Common myeloid progenitor, CD34-positive (primary cell): ENCODE measurements at regions not wholly inside any gene's neighbourhood (a gene's known extent, or its start where the extent isn't known, plus 50 kb on each side); places are given as distances from the start of the nearest gene placed in this dataset.
"Not testable (repeated sequence)": the region's sequence is repeated elsewhere in the genome, so short reads cannot be mapped to it uniquely, and the experiment has no call there.

ENCODE experiments used
- CTCF ChIA-PET: fragments of 350-600 bp; sonication (Branson Sonifier 250); formaldehyde crosslinking; loops from one replicate; lab custom pipeline; 2021; ENCODE audit warnings: antibody characterized with exemption; lab: Charles Lee
- POLR2A ChIA-PET: fragments of 350-600 bp; sonication (Branson Sonifier 250); formaldehyde crosslinking; loops from one replicate; lab custom pipeline; 2021; ENCODE audit warnings: antibody characterized with exemption; lab: Charles Lee
- DNase-seq, 3 donors: peaks; one replicate each; pipeline versions ENCODE4 v3.0.0 to v3.0.0-alpha.2; 2013
- H3K27ac ChIP-seq, 2 experiments: 1 replicate in 1 of 2; 2 replicates in 1 of 2; pipeline ENCODE4 v1.7.0; 2013; ENCODE audit warnings: inconsistent platforms in 2 of 2, low read length in 2 of 2, mild to moderate bottlenecking in 2 of 2, low read depth in 1 of 2, moderate library complexity in 1 of 2; ENCODE audit not compliant: severe bottlenecking in 2 of 2, insufficient read depth in 1 of 2, poor library complexity in 1 of 2
- H3K27me3 ChIP-seq, 5 experiments: replicated peaks in 2 of 5; 1 replicate in 3 of 5; 2 replicates in 2 of 5; pipeline versions ENCODE4 v1.6.1 to v1.7.0; 2013; ENCODE audit warnings: low read length in 4 of 5, mild to moderate bottlenecking in 2 of 5, moderate library complexity in 2 of 5, inconsistent platforms in 1 of 5; ENCODE audit not compliant: insufficient read depth in 5 of 5, control insufficient read depth in 4 of 5
- H3K36me3 ChIP-seq, 4 experiments: 1 replicate in 2 of 4; 2 replicates in 2 of 4; pipeline versions ENCODE4 v1.6.1 to v1.7.0; 2013; ENCODE audit warnings: low read length in 3 of 4, control low read depth in 1 of 4, mild to moderate bottlenecking in 1 of 4; ENCODE audit not compliant: control insufficient read depth in 4 of 4, insufficient read depth in 4 of 4
- H3K4me1 ChIP-seq, 4 experiments: 1 replicate in 3 of 4; 2 replicates in 1 of 4; pipeline versions ENCODE4 v1.6.1 to v1.7.1; 2013; ENCODE audit warnings: low read length in 3 of 4, mild to moderate bottlenecking in 3 of 4, control low read depth in 1 of 4, inconsistent platforms in 1 of 4, moderate library complexity in 1 of 4; ENCODE audit not compliant: control insufficient read depth in 4 of 4, insufficient read depth in 4 of 4; ENCODE audit errors: control extremely low read depth in 1 of 4
- H3K4me3 ChIP-seq, 7 experiments: 1 replicate in 4 of 7; 2 replicates in 3 of 7; pipeline versions ENCODE4 v1.5.1 to v1.7.0; 2013; ENCODE audit warnings: mild to moderate bottlenecking in 7 of 7, low read length in 6 of 7, moderate library complexity in 6 of 7, inconsistent platforms in 2 of 7, low read depth in 2 of 7, control low read depth in 1 of 7; ENCODE audit not compliant: insufficient read depth in 4 of 7, control insufficient read depth in 1 of 7; ENCODE audit errors: extremely low read depth in 1 of 7
- H3K9me3 ChIP-seq, 5 experiments: 1 replicate in 4 of 5; 2 replicates in 1 of 5; pipeline versions ENCODE4 v1.6.1 to v1.7.1; 2013; ENCODE audit warnings: low read length in 4 of 5, mild to moderate bottlenecking in 2 of 5, inconsistent platforms in 1 of 5, low read depth in 1 of 5, moderate library complexity in 1 of 5; ENCODE audit not compliant: control insufficient read depth in 4 of 5, insufficient read depth in 2 of 5; ENCODE audit errors: control extremely low read depth in 1 of 5
- WGBS: methylation state at CpG from one replicate; pipeline ENCODE4 v1.1.5; 2013; ENCODE audit not compliant: insufficient coverage; 5-methylcytosine and 5-hydroxymethylcytosine counted together

DNA sequence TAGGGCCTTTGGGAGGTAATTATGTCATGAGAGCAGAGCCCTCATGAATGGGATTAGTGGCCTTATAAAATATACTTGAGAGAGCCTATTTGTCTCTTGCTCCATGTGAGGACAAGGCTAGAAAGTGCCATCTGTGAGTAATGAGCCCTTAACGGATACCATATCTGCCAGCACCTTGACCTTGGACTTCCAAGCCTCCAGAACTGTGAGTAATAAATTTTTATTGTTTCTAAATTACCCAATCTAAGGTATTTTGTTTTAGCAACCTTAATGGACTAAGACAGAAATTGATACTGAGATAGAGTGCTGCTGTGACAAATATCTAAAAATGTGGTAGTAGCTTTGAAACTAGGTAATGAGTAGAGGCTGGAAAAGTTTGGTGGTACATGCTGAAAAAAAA lies 285.0 kb upstream of the DIPK2B start:
- H3K27me3 ChIP-seq: no peaks in the 10 kb centered on the region
- peaks cover 0 to 5% (median 4%) of the 10 kb centered on the region in 5 experiments for H3K9me3 ChIP-seq
- 100% methylated on average over 1 of the region's 1 CpG for WGBS
- H3K4me3 ChIP-seq: no peak overlapping the region
- CTCF ChIA-PET: no interaction called here
- H3K36me3 ChIP-seq: no peaks in the 10 kb centered on the region
- POLR2A ChIA-PET: no interaction called here
- no peaks in the 10 kb centered on the region for H3K4me1 ChIP-seq
- H3K27ac ChIP-seq: no peak overlapping the region
- DNase-seq: no peak

DNA sequence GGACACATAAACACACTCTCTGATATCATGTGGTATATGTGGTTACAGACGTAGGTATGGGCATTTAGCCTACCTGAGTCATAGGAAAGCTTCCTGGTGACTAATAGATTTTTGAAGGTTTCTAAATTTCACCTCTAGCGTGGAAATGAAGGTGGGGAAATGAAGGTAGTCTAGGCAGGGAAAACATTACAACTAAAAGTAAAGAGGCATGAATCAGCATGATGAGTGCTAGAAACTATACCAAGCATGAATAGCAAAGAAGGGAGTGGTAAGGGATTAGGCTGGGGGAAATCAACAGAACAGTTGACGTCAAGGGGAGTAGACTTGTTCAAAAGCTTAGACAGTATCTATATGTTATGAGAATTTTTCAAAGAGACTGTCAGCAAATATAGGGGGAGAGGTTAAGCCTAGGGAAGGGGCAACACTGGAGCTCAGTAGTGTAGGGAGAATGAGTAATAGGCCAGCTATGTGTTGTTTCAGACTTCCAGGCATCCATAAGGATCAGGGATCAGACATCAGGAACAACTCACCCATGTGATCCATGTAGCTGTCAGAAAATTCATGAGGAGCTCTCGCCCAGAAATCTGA lies 279.3 kb upstream of the DIPK2B start:
- POLR2A ChIA-PET: no interaction called here
- H3K27me3 ChIP-seq: peaks cover 0 to 3% (median 0%) of the 10 kb centered on the region in 5 experiments
- no peaks in the 10 kb centered on the region for H3K36me3 ChIP-seq
- H3K9me3 ChIP-seq: peaks cover 0 to 3% (median 0%) of the 10 kb centered on the region in 5 experiments
- CTCF ChIA-PET: no interaction called here
- no peaks in the 10 kb centered on the region for H3K4me1 ChIP-seq
- no peak for DNase-seq
- no peak overlapping the region for H3K4me3 ChIP-seq
- 78% methylated on average over 2 of the region's 4 CpGs for WGBS
- no peak overlapping the region for H3K27ac ChIP-seq

DNA sequence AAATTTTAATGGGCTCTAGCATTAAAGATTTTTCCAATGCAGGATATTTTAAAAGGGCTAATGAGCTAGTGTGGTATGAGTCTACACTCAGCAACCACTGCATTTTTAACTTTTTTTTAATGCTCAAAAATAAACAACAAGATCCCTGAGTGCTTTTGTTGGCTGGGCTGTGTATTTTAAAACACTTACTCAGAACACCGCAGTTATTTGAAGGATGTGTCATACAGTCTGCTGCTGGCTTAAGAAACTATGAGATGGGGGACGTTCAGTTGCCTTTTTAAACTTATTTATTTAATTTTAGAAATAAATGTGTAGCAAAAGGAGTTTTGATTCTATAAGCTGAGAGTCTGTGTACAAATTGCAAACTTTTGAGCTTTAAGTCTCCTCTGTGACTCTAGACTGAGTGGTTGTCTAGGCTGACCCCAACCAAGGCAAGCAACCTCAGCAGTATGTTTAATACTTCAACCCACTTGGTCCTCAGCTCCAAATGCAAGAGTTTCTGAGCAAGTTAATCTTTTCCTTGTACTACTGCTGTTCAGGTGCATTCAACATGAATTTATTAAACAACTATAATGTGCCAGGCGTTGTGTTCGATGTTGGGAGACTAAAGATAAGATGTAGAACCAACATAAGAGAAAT lies 278.6 kb upstream of the DIPK2B start:
- DNase-seq: no peak
- H3K4me3 ChIP-seq: no peak overlapping the region
- ChIA-PET POLR2A (no interaction called here), CTCF (no interaction called here)
- peaks cover 0 to 3% (median 0%) of the 10 kb centered on the region in 5 experiments for H3K27me3 ChIP-seq
- no peaks in the 10 kb centered on the region for H3K4me1 ChIP-seq
- H3K9me3 ChIP-seq: peaks cover 0 to 3% (median 0%) of the 10 kb centered on the region in 5 experiments
- H3K27ac ChIP-seq: no peak overlapping the region
- WGBS: 100% methylated on average over 1 of the region's 4 CpGs
- no peaks in the 10 kb centered on the region for H3K36me3 ChIP-seq

DNA sequence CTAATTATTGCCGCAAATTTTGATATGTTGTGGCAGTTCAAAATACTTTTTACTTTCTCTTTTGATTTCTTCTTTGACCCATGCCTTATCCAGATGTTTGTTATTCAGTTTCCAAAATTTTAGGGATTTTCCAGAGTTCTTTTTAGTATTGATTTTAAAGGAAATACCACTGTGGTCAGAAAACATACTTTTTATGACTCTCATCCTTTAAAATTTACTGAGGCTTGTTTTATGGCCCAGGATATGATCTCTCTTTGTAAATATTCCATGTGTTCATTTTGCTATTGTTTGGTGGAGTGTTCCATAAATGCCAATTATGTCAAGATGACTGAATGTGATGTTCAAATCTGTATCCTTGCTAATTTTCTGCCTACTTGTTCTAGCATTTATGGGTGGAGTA lies 272.3 kb upstream of the DIPK2B start:
- no CpG with 5 or more reads among the region's 1 CpG for WGBS
- CTCF ChIA-PET: no interaction called here
- no peaks in the 10 kb centered on the region for H3K4me1 ChIP-seq
- no peak overlapping the region for H3K4me3 ChIP-seq
- no peak overlapping the region for H3K27ac ChIP-seq
- POLR2A ChIA-PET: no interaction called here
- no peak for DNase-seq
- no peaks in the 10 kb centered on the region for H3K36me3 ChIP-seq
- peaks cover 0 to 4% (median 0%) of the 10 kb centered on the region in 5 experiments for H3K9me3 ChIP-seq
- H3K27me3 ChIP-seq: peaks cover 0 to 3% (median 0%) of the 10 kb centered on the region in 5 experiments

DNA sequence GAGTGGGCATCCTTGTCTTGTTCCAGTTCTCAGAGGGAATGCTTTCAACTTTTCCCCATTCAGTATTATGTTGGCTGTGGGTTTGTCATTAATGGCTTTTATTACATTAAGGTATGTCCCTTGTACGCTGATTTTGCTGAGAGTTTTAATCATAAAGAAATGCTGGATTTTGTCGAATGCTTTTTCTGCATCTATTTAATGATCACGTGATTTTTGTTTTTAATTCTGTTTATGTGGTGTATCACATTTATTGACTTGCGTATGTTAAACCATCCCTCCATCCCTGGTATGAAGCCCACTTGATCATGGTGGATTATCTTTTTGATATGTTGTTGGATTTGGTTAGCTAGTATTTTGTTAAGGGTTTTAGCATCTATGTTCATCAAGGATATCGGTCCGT lies 266.9 kb upstream of the DIPK2B start:
- CTCF ChIA-PET, H3K4me3 ChIP-seq, DNase-seq, H3K36me3 ChIP-seq, H3K27ac ChIP-seq, H3K4me1 ChIP-seq, H3K27me3 ChIP-seq, H3K9me3 ChIP-seq, POLR2A ChIA-PET: not testable (repeated sequence)
- WGBS: 100% methylated on average over 1 of the region's 6 CpGs

DNA sequence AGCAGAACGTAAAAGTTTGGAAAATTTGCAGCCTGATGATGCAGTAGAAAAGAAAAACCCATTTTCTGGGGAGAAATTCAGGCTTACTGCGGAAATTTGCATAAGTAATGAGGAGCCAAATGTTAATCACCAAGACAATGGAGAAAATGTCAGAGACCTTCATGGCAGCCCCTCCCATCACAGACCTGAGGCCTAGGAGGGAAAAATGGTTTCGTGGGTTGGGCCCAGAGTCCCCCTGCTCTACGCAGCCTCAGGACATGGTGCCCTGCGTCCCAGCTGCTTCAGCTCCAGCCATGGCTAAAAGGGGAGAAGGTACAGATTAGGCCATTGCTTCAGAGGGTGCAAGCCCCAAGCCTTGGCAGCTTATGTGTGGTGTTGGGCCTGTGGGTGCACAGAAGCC lies 255.1 kb upstream of the DIPK2B start:
- CTCF ChIA-PET, POLR2A ChIA-PET: not testable (repeated sequence)
- WGBS: 88% methylated on average over 2 of the region's 5 CpGs

DNA sequence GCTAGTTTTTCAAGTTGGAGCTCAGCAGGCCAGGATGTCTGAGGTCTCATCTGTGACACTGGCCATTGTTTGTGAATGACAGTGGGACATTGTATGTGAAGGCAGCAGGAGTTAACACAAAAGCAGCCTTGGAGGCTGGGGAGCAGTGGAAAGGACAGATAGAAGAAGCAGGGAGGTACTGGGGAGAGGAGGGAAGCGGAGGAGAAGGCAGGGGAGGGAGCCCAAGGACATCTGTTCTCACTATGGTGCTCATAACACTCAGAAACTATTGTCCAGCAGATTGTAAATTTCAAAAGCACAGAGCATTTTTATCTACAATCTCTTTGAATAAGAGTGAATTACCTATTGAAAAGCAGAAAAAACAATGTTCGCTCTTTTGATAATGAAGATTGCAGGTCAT lies 253.6 kb upstream of the DIPK2B start:
- no peaks in the 10 kb centered on the region for H3K36me3 ChIP-seq
- WGBS: 100% methylated on average over 1 of the region's 2 CpGs
- CTCF ChIA-PET: no interaction called here
- DNase-seq: no peak
- H3K4me1 ChIP-seq: no peaks in the 10 kb centered on the region
- H3K4me3 ChIP-seq: no peak overlapping the region
- H3K27ac ChIP-seq: no peak overlapping the region
- H3K9me3 ChIP-seq: no peaks in the 10 kb centered on the region
- H3K27me3 ChIP-seq: no peaks in the 10 kb centered on the region
- POLR2A ChIA-PET: no interaction called here

More for the DNA sequence above, 255.1 kb upstream of the DIPK2B start:
- not testable (repeated sequence) for H3K27ac ChIP-seq, H3K4me1 ChIP-seq, DNase-seq, H3K36me3 ChIP-seq, H3K4me3 ChIP-seq, H3K27me3 ChIP-seq, H3K9me3 ChIP-seq
